Lower leg skin (tissue), 4 donors: ENCODE measurements at regions not wholly inside any gene's neighbourhood (a gene's known extent, or its start where the extent isn't known, plus 50 kb on each side); places are given as distances from the start of the nearest gene placed in this dataset.

Experiments
- DNase-seq, 2 donors: peaks; one replicate each; pipeline ENCODE4 v3.0.0-alpha.2; 2019; ENCODE audit warnings: low spot score in 2 of 2
- H3K4me3 ChIP-seq: fragments of 200-600 bp; sonication (generic); 2 replicates; pipeline ENCODE4 v1.5.1; 2017; ENCODE audit warnings: mild to moderate bottlenecking, low read depth; ENCODE audit not compliant: poor library complexity, severe bottlenecking
- POLR2A ChIP-seq, 2 donors: fragments of 450-650 bp; IDR thresholded peaks; one replicate each; pipeline ENCODE4 v1.6.1; 2016 to 2017; ENCODE audit warnings: antibody characterized with exemption in 2 of 2, mild to moderate bottlenecking in 1 of 2, moderate library complexity in 1 of 2
- WGBS, 2 donors: methylation state at CpG; one replicate each; pipeline ENCODE4 v1.1.5; 2018; 5-methylcytosine and 5-hydroxymethylcytosine counted together
- intact Hi-C: fragments of 100-400 bp; cut with DNase I; formaldehyde crosslinking; loops from one replicate; pipeline ENCODE4 v1.15.0; 2023; ENCODE audit warnings: low total_unique reads
- TF ChIP-seq, protein P1 (sequence below), 3 donors: fragments of 450-650 bp; IDR thresholded peaks; one replicate each; pipeline ENCODE4 v1.5.1; 2016; ENCODE audit warnings: antibody characterized with exemption in 3 of 3, mild to moderate bottlenecking in 3 of 3, moderate library complexity in 2 of 3

DNA sequence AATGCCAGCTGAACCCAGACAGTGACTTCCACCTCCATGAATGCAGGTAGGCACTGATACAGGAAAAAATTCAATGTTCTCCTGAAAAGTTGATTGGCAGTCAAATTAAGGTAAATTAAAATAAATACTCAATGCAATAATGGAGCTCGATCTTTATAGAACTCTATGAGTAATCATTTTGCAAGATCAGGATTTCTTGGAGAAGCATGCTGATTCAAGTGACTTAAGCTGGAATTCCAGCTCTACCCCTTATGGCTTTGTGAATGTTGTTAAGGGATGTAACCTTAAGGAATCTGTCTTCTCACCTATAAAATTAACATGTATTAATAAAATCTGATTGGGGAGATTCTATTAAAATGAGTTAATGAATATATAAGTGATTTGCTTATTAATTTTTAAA, 145.1 kb downstream of the QPCT start:
- intact Hi-C loops, result no loop called here
- no peak overlapping the region for H3K4me3 ChIP-seq
- WGBS, 2 donors, result 38 to 51% methylated on average over 1 of the region's 1 CpG
- TF ChIP-seq POLR2A (IDR thresholded peaks at IDR 0.05), result no peak
- TF ChIP-seq, protein P1, sequence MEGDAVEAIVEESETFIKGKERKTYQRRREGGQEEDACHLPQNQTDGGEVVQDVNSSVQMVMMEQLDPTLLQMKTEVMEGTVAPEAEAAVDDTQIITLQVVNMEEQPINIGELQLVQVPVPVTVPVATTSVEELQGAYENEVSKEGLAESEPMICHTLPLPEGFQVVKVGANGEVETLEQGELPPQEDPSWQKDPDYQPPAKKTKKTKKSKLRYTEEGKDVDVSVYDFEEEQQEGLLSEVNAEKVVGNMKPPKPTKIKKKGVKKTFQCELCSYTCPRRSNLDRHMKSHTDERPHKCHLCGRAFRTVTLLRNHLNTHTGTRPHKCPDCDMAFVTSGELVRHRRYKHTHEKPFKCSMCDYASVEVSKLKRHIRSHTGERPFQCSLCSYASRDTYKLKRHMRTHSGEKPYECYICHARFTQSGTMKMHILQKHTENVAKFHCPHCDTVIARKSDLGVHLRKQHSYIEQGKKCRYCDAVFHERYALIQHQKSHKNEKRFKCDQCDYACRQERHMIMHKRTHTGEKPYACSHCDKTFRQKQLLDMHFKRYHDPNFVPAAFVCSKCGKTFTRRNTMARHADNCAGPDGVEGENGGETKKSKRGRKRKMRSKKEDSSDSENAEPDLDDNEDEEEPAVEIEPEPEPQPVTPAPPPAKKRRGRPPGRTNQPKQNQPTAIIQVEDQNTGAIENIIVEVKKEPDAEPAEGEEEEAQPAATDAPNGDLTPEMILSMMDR (IDR thresholded peaks at IDR 0.05), result no peak
- no peak for DNase-seq

DNA sequence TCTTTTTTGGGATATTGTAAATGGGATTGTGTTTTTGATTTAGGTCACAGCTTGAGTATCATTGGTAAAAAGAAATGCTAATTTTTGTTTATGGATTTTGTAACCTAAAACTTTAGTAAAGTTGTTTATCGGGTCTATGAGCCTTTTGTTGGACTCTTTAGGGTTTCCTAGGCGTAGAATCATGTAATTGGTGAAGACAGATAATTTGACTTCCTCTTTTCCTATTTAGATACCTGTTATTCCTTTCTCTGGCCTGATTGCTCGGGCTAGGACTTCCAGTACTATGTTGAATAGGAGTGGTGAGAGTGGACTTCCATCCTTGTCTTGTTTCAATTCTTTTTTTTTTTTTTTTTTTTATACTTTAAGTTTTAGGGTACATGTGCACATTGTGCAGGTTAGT, 149.0 kb downstream of the QPCT start:
- intact Hi-C loops, result no loop called here
- no peak for DNase-seq
- H3K4me3 ChIP-seq, result no peak overlapping the region
- WGBS, 2 donors, result 96 to 97% methylated on average over 3 of the region's 3 CpGs
- no peak for TF ChIP-seq POLR2A (IDR thresholded peaks at IDR 0.05)

DNA sequence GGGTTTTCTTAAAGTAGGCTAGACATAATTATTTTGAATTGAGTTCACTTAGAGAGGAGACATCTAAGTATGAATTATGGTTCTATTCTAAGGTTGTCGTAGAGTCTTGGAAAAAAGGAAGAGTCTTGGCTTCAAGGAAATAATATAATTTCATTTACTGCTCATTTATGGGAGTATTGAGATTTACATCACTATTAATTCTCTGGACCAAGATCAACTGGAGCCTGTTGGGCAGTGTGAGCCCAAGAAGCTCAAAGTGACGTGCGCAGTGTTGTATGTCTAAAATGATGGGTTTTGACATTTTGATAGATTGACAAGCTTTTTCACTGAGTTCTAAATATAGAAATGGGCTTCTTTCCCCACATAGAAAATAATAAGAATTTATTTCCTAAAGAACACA, 154.7 kb downstream of the QPCT start:
- intact Hi-C loops, result no loop called here
- 92 to 93% methylated on average over 3 of the region's 3 CpGs for WGBS, 2 donors
- TF ChIP-seq, protein P1 (IDR thresholded peaks at IDR 0.05), result no peak
- no peak for TF ChIP-seq POLR2A (IDR thresholded peaks at IDR 0.05)

DNA sequence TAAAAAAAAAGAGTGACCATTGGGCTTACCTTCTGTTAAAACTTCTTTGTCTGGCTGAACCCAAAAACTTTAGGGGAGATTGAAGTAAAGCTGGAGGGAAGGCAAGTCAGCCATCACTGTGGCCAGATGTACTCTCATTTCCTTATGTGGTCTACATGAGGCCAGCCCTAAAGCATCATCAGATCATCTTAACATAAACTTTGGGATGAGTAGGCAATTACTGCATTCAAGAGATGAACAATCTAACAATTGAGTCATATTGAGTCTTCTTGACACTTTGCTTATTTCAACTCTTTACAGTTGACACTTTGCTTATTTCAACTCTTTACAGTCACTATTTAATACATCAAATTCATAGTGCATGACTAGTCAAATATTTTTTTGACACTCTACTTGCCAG, 155.6 kb downstream of the QPCT start:
- DNase-seq, result no peak
- no peak overlapping the region for H3K4me3 ChIP-seq
- TF ChIP-seq, protein P1 (IDR thresholded peaks at IDR 0.05), result no peak
- TF ChIP-seq POLR2A (IDR thresholded peaks at IDR 0.05), result no peak
- intact Hi-C loops, result no loop called here

More for the DNA sequence above, 154.7 kb downstream of the QPCT start:
- H3K4me3 ChIP-seq, result no peak overlapping the region
- DNase-seq, result no peak

DNA sequence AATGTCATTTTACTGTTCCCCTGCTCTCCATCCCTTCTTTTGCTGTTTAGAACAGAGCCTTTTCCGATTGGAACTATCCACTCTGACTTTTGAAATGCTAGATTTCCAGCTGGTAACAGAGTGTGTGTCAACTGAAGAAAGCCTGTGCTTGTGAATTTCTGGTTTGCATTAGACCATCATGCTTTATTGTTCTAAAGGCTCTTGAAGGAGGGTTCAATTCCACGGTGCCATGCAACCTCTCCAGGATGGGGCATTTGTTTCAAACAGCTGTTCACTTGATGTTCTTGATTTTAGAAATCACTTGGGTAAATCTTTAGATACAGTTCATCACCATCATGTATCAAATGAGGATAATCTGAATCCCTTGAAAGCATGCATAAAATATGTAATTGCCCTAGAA, 156.7 kb downstream of the QPCT start:
- no peak for DNase-seq
- H3K4me3 ChIP-seq, result no peak overlapping the region
- no peak for TF ChIP-seq POLR2A (IDR thresholded peaks at IDR 0.05)
- TF ChIP-seq, protein P1 (IDR thresholded peaks at IDR 0.05), result no peak
- intact Hi-C loops, result no loop called here
- WGBS, 2 donors, result 64 to 73% methylated on average over 2 of the region's 2 CpGs

DNA sequence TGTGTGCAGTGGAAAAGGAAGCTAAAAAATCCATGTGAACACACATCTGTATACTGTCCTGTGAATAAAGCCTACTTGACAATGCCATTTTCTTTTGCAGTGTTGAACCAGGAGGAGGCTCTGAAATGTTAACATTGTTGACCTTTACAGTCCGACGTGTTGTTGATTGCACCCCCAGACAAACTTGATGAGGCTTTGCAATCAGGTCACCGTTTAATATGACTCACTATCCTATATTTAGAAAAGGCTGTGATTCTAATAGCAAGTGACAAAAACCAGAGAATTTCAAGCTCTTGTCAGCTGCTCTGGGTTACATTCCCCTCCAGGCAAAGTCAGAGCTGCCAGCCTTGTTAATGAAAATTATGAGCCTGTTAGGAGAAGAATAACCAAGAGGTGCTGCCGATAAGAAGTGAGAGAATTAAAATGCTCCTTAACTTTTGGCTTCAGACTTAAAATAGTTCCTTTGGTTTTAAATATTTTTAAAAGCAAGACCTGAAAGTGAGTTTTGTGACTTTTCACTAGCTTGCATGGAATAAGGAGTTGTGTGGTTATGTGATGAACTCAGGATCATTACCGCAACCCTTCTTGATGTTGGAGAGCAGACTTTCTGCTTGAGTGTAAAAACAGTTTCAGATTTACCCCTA, 162.1 kb downstream of the QPCT start:
- intact Hi-C loops, result no loop called here
- H3K4me3 ChIP-seq, result no peak overlapping the region
- DNase-seq, result no peak
- TF ChIP-seq, protein P1 (IDR thresholded peaks at IDR 0.05), result no peak
- no peak for TF ChIP-seq POLR2A (IDR thresholded peaks at IDR 0.05)
- 31 to 34% methylated on average over 5 of the region's 5 CpGs for WGBS, 2 donors
